ENCODE measurements at regions not wholly inside any gene's neighbourhood (a gene's known extent, or its start where the extent isn't known, plus 50 kb on each side); places are given as distances from the start of the nearest gene placed in this dataset.

DNA sequence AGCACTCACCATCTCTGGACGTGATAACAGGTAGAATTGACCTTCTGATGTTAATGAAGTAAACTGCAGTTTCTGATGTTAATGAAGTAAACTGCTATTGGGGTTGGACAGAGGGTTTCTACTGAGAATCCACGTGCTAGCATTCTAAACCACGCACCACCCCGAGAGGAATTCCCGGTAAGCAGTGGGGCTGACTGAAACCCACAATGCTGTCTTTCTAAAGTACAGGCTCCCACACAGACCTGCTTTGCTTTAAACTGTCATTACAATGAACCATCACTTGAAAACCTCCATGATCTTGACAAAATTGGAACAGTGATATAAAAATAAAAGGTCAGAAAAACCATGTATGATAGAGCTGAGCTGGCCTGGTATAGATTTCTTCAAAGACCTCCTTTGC, 559.0 kb downstream of the FGF9 start (continued):
- TF ChIP-seq SP2 (IDR thresholded peaks at IDR 0.05; ENCODE audit: low read length): no peak
- no peak for TF ChIP-seq CBX5 (IDR thresholded peaks at IDR 0.05; ENCODE audit: low read depth, low read length)
- no peak for TF ChIP-seq EGR1 (IDR thresholded peaks at IDR 0.05; ENCODE audit: borderline replicate concordance, low read depth, low read length)
- TF ChIP-seq CTBP2 (IDR thresholded peaks at IDR 0.05; ENCODE audit: borderline replicate concordance, insufficient read depth, insufficient read length, low read length): no peak
- no peak for TF ChIP-seq POLR2AphosphoS5 (IDR thresholded peaks at IDR 0.05; ENCODE audit: low read depth, low read length)
- TF ChIP-seq, protein P1, sequence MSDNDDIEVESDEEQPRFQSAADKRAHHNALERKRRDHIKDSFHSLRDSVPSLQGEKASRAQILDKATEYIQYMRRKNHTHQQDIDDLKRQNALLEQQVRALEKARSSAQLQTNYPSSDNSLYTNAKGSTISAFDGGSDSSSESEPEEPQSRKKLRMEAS (IDR thresholded peaks at IDR 0.05): no peak
